ENCODE measurements at regions not wholly inside any gene's neighbourhood (a gene's known extent, or its start where the extent isn't known, plus 50 kb on each side); places are given as distances from the start of the nearest gene placed in this dataset.

GRCh38 chr21:30942192-30942591 lies 60.8 kb upstream of the KRTAP11-1 start:
- H3F3A ChIP-seq (replicated peaks; ENCODE audit: low read depth): no peaks in the 10 kb centered on the region
- Mint-ChIP-seq H3K27me3 (ENCODE audit: insufficient read depth, low read depth, poor library complexity) (no peaks in the 10 kb centered on the region), H3K4me3 (no peak overlapping the region), H3K9me3 (peaks cover 6% of the 10 kb centered on the region), H3K36me3 (ENCODE audit: low read depth) (no peaks in the 10 kb centered on the region; the same call in 2 of the 3 replicates), H3K4me1 (no peaks in the 10 kb centered on the region), H3K27ac (no peak overlapping the region)
- H3K4me3 ChIP-seq: no peak overlapping the region
- TF ChIP-seq CTCF (conservative IDR thresholded peaks at IDR 0.05; ENCODE audit: low read depth in 2 of 2): peak; percentile 27 to 37
- no peak for TF ChIP-seq CREB1 (CRISPR knock-in tag; IDR thresholded peaks at IDR 0.05; ENCODE audit: low read depth)
- H3K4me2 ChIP-seq: no peak overlapping the region
- no peaks in the 10 kb centered on the region; the same call in 1 of the 2 replicates for H3K9me2 ChIP-seq (ENCODE audit: insufficient read depth)
- no peak overlapping the region for H3K27ac ChIP-seq (ENCODE audit: low read depth)
- no peaks in the 10 kb centered on the region for H3K4me1 ChIP-seq (ENCODE audit: insufficient read depth)
- no peaks in the 10 kb centered on the region for H3K36me3 ChIP-seq (ENCODE audit: insufficient read depth)
- H3K27me3 ChIP-seq (ENCODE audit: insufficient read depth): no peaks in the 10 kb centered on the region
- no peaks in the 10 kb centered on the region for H3K79me2 ChIP-seq (replicated peaks; ENCODE audit: insufficient read depth)
- ATAC-seq (peak; percentile 28; the same call in 1 of the 3 replicates), DNase-seq (ENCODE audit: low spot score) (peak; percentile 3)
- no peak overlapping the region for H2AFZ ChIP-seq
- no peaks in the 10 kb centered on the region for H4K20me1 ChIP-seq (replicated peaks; ENCODE audit: insufficient read depth)

- Histone ChIP-seq H3K9me2 (ENCODE audit: insufficient read depth) (0 out of 2 replicates have a peak, but pooled peaks cover 5% of the 10 kb centered on the region), H3K79me2 (replicated peaks; ENCODE audit: insufficient read depth) (no peaks in the 10 kb centered on the region), H3K4me3 (no peak overlapping the region), H3K4me1 (ENCODE audit: insufficient read depth) (no peaks in the 10 kb centered on the region), H3K27me3 (ENCODE audit: insufficient read depth) (no peaks in the 10 kb centered on the region), H3K4me2 (no peak overlapping the region), H2AFZ (no peak overlapping the region), H3K36me3 (ENCODE audit: insufficient read depth) (no peaks in the 10 kb centered on the region), H3K27ac (ENCODE audit: low read depth) (no peak overlapping the region), H3F3A (replicated peaks; ENCODE audit: low read depth) (no peaks in the 10 kb centered on the region), H4K20me1 (replicated peaks; ENCODE audit: insufficient read depth) (no peaks in the 10 kb centered on the region)
- Mint-ChIP-seq H3K9me3 (peaks cover 12% of the 10 kb centered on the region), H3K36me3 (ENCODE audit: low read depth) (peaks cover 3% of the 10 kb centered on the region; the same call in 1 of the 3 replicates), H3K4me3 (no peak overlapping the region), H3K4me1 (no peaks in the 10 kb centered on the region), H3K27ac (no peak overlapping the region), H3K27me3 (ENCODE audit: insufficient read depth, low read depth, poor library complexity) (peaks cover 3% of the 10 kb centered on the region)
- no peak for DNase-seq (ENCODE audit: low spot score)
- no peak for ATAC-seq
- TF ChIP-seq JUNB (IDR thresholded peaks at IDR 0.05; ENCODE audit: unreplicated experiment): no peak
- no peak for TF ChIP-seq POLR2AphosphoS5 (IDR thresholded peaks at IDR 0.05; ENCODE audit: low read depth)
- TF ChIP-seq, protein P1, sequence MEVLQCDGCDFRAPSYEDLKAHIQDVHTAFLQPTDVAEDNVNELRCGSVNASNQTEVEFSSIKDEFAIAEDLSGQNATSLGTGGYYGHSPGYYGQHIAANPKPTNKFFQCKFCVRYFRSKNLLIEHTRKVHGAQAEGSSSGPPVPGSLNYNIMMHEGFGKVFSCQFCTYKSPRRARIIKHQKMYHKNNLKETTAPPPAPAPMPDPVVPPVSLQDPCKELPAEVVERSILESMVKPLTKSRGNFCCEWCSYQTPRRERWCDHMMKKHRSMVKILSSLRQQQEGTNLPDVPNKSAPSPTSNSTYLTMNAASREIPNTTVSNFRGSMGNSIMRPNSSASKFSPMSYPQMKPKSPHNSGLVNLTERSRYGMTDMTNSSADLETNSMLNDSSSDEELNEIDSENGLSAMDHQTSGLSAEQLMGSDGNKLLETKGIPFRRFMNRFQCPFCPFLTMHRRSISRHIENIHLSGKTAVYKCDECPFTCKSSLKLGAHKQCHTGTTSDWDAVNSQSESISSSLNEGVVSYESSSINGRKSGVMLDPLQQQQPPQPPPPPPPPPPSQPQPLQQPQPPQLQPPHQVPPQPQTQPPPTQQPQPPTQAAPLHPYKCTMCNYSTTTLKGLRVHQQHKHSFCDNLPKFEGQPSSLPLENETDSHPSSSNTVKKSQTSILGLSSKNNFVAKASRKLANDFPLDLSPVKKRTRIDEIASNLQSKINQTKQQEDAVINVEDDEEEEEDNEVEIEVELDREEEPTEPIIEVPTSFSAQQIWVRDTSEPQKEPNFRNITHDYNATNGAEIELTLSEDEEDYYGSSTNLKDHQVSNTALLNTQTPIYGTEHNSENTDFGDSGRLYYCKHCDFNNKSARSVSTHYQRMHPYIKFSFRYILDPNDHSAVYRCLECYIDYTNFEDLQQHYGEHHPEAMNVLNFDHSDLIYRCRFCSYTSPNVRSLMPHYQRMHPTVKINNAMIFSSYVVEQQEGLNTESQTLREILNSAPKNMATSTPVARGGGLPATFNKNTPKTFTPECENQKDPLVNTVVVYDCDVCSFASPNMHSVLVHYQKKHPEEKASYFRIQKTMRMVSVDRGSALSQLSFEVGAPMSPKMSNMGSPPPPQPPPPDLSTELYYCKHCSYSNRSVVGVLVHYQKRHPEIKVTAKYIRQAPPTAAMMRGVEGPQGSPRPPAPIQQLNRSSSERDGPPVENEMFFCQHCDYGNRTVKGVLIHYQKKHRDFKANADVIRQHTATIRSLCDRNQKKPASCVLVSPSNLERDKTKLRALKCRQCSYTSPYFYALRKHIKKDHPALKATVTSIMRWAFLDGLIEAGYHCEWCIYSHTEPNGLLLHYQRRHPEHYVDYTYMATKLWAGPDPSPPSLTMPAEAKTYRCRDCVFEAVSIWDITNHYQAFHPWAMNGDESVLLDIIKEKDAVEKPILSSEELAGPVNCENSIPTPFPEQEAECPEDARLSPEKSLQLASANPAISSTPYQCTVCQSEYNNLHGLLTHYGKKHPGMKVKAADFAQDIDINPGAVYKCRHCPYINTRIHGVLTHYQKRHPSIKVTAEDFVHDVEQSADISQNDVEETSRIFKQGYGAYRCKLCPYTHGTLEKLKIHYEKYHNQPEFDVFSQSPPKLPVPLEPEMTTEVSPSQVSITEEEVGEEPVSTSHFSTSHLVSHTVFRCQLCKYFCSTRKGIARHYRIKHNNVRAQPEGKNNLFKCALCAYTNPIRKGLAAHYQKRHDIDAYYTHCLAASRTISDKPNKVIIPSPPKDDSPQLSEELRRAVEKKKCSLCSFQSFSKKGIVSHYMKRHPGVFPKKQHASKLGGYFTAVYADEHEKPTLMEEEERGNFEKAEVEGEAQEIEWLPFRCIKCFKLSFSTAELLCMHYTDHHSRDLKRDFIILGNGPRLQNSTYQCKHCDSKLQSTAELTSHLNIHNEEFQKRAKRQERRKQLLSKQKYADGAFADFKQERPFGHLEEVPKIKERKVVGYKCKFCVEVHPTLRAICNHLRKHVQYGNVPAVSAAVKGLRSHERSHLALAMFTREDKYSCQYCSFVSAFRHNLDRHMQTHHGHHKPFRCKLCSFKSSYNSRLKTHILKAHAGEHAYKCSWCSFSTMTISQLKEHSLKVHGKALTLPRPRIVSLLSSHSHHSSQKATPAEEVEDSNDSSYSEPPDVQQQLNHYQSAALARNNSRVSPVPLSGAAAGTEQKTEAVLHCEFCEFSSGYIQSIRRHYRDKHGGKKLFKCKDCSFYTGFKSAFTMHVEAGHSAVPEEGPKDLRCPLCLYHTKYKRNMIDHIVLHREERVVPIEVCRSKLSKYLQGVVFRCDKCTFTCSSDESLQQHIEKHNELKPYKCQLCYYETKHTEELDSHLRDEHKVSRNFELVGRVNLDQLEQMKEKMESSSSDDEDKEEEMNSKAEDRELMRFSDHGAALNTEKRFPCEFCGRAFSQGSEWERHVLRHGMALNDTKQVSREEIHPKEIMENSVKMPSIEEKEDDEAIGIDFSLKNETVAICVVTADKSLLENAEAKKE (CRISPR knock-in tag; IDR thresholded peaks at IDR 0.05): no peak
- no peak for TF ChIP-seq STAT1 (IDR thresholded peaks at IDR 0.05; ENCODE audit: unreplicated experiment)
- TF ChIP-seq, protein P2, sequence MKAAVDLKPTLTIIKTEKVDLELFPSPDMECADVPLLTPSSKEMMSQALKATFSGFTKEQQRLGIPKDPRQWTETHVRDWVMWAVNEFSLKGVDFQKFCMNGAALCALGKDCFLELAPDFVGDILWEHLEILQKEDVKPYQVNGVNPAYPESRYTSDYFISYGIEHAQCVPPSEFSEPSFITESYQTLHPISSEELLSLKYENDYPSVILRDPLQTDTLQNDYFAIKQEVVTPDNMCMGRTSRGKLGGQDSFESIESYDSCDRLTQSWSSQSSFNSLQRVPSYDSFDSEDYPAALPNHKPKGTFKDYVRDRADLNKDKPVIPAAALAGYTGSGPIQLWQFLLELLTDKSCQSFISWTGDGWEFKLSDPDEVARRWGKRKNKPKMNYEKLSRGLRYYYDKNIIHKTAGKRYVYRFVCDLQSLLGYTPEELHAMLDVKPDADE (IDR thresholded peaks at IDR 0.05): no peak
- no peak for TF ChIP-seq ZNF114 (CRISPR knock-in tag; IDR thresholded peaks at IDR 0.05)
- no peak for TF ChIP-seq CTCF (conservative IDR thresholded peaks at IDR 0.05; ENCODE audit: low read depth in 2 of 2)
- no peak for TF ChIP-seq CREB1 (CRISPR knock-in tag; IDR thresholded peaks at IDR 0.05; ENCODE audit: low read depth)
These were observed 54.8 kb upstream of the KRTAP11-1 start for GRCh38 chr21:30936207-30936606.
